Gastroesophageal sphincter (tissue), 4 donors: ENCODE measurements at regions not wholly inside any gene's neighbourhood (a gene's known extent, or its start where the extent isn't known, plus 50 kb on each side); places are given as distances from the start of the nearest gene placed in this dataset.

ENCODE experiments used
- ATAC-seq: fragments of 150-250 bp; one replicate; pipeline ENCODE4 v1.9.1; 2016; ENCODE audit warnings: mild to moderate bottlenecking, moderate library complexity
- H3K27ac ChIP-seq, 4 donors: fragments of 200-600 bp; sonication (generic) in 3 of 4; 1 replicate in 3 of 4; 2 replicates in 1 of 4; pipeline ENCODE4 v1.5.1; 2016 to 2019
- H3K27me3 ChIP-seq: fragments of 200-600 bp; sonication (generic); one replicate; pipeline ENCODE4 v1.5.1; 2019
- H3K36me3 ChIP-seq, 2 donors: fragments of 200-600 bp; sonication (generic); one replicate each; pipeline ENCODE4 v1.5.1; 2019; ENCODE audit warnings: control low read depth in 1 of 2
- H3K4me1 ChIP-seq, 3 donors: fragments of 200-600 bp; sonication (generic); 1 replicate in 2 of 3; 2 replicates in 1 of 3; pipeline ENCODE4 v1.5.1; 2016 to 2019; ENCODE audit warnings: control low read depth in 2 of 3
- H3K4me3 ChIP-seq, 2 donors: fragments of 200-600 bp; sonication (generic); one replicate each; pipeline ENCODE4 v1.5.1; 2019; ENCODE audit warnings: mild to moderate bottlenecking in 1 of 2, moderate library complexity in 1 of 2
- H3K9me3 ChIP-seq, 3 donors: fragments of 200-600 bp; sonication (generic); one replicate each; pipeline ENCODE4 v1.5.1; 2017 to 2019; ENCODE audit warnings: control low read depth in 2 of 3
- EP300 ChIP-seq: sonication (generic); formaldehyde crosslinking; IDR thresholded peaks from one replicate; pipeline ENCODE4 v1.6.1; 2017; ENCODE audit warnings: antibody characterized with exemption, mild to moderate bottlenecking
- POLR2A ChIP-seq, 2 donors: fragments of 450-650 bp; IDR thresholded peaks; one replicate each; pipeline ENCODE4 v1.6.1; 2017; ENCODE audit warnings: antibody characterized with exemption in 2 of 2, mild to moderate bottlenecking in 2 of 2, moderate library complexity in 1 of 2
- POLR2AphosphoS5 ChIP-seq: sonication (generic); formaldehyde crosslinking; IDR thresholded peaks from one replicate; pipeline ENCODE4 v1.6.1; 2017; ENCODE audit warnings: antibody characterized with exemption
- WGBS, 2 donors: methylation state at CpG; one replicate each; pipeline ENCODE4 v1.1.5; 2018; ENCODE audit warnings: low coverage in 1 of 2; 5-methylcytosine and 5-hydroxymethylcytosine counted together
- TF ChIP-seq, protein P1 (sequence below), 4 experiments: fragments of 200-600 bp in 2 of 4; fragments of 450-650 bp in 2 of 4; sonication (generic) in 1 of 4; IDR thresholded peaks; one replicate each; pipeline ENCODE4 v1.5.1; 2017 to 2019; ENCODE audit warnings: antibody characterized with exemption in 4 of 4, mild to moderate bottlenecking in 2 of 4, moderate library complexity in 2 of 4

- Histone ChIP-seq H3K4me1 (no peaks in the 10 kb centered on the region), H3K27ac (no peak overlapping the region), H3K4me3 (no peak overlapping the region), H3K36me3 (no peaks in the 10 kb centered on the region), H3K27me3 (no peaks in the 10 kb centered on the region), H3K9me3 (no peaks in the 10 kb centered on the region)
- TF ChIP-seq POLR2AphosphoS5, result no peak
- no peak for TF ChIP-seq EP300
- no peak for TF ChIP-seq POLR2A (IDR thresholded peaks at IDR 0.05)
- TF ChIP-seq, protein P1, sequence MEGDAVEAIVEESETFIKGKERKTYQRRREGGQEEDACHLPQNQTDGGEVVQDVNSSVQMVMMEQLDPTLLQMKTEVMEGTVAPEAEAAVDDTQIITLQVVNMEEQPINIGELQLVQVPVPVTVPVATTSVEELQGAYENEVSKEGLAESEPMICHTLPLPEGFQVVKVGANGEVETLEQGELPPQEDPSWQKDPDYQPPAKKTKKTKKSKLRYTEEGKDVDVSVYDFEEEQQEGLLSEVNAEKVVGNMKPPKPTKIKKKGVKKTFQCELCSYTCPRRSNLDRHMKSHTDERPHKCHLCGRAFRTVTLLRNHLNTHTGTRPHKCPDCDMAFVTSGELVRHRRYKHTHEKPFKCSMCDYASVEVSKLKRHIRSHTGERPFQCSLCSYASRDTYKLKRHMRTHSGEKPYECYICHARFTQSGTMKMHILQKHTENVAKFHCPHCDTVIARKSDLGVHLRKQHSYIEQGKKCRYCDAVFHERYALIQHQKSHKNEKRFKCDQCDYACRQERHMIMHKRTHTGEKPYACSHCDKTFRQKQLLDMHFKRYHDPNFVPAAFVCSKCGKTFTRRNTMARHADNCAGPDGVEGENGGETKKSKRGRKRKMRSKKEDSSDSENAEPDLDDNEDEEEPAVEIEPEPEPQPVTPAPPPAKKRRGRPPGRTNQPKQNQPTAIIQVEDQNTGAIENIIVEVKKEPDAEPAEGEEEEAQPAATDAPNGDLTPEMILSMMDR (IDR thresholded peaks at IDR 0.05), result no peak
- WGBS, 2 donors, result 80 to 100% methylated on average over 1 to 2 of the region's 2 CpGs
- no peak for ATAC-seq
These were observed 229.6 kb upstream of the AGA start for GRCh38 chr4:177671845-177672244.

DNA sequence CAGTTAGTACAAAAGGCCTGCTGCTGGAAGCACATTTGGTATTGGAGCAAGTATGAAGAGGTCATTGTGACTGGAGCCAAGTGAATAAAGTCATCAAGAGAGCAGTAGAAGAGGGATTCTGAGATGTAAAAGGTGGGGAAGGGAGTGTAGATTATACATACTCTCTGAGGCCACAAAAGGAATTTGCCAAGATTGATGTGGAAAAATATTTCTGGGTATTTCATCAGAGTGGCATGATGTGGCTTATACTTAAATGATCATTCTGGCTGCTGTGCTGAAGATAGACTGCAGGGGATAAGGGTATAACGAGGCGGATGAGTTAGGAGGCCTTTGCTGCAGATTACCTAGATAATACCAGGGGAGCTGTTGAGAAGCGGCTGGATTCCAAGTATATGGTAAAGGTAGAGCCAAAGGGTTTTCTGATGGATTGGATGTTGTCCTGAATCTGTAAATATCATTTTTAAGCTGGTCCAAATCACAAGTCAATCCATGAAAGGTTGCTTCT is 231.8 kb upstream of the AGA start:
- H3K4me1 ChIP-seq, result no peaks in the 10 kb centered on the region
- H3K9me3 ChIP-seq, result no peaks in the 10 kb centered on the region
- H3K27ac ChIP-seq, result no peak overlapping the region
- H3K4me3 ChIP-seq, result no peak overlapping the region
- WGBS, 2 donors, result 82 to 90% methylated on average over 3 of the region's 3 CpGs
- H3K27me3 ChIP-seq, result no peaks in the 10 kb centered on the region
- ATAC-seq, result no peak
- no peaks in the 10 kb centered on the region for H3K36me3 ChIP-seq
- TF ChIP-seq POLR2A (IDR thresholded peaks at IDR 0.05), result no peak
- TF ChIP-seq POLR2AphosphoS5, result no peak
- TF ChIP-seq EP300, result no peak
- TF ChIP-seq, protein P1 (IDR thresholded peaks at IDR 0.05), result no peak

DNA sequence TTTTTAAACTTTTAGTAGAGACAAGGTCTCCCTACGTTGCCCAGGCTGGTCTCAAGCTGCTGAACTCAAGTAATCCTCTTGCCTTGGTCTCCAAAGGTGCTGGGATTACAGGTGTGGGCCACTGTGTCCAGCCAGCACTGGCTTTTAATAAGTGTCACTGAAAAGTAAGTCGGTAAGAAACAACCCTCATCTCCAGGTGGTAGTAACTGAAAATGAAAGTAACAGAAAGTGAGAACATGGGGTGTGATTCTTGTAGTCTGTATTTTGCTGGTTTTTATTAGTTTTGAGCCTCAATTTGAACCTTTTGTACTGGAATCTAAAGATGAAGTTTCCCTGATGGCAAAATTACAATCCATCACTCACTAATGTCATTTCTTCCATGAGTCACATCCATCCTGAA is 238.1 kb upstream of the AGA start:
- Histone ChIP-seq H3K27me3 (no peaks in the 10 kb centered on the region), H3K4me1 (no peaks in the 10 kb centered on the region), H3K4me3 (no peak overlapping the region), H3K9me3 (no peaks in the 10 kb centered on the region), H3K36me3 (no peaks in the 10 kb centered on the region), H3K27ac (no peak overlapping the region)
- 86 to 89% methylated on average over 1 of the region's 2 CpGs for WGBS, 2 donors
- TF ChIP-seq, protein P1 (IDR thresholded peaks at IDR 0.05), result no peak
- no peak for TF ChIP-seq EP300
- no peak for TF ChIP-seq POLR2AphosphoS5
- TF ChIP-seq POLR2A (IDR thresholded peaks at IDR 0.05), result no peak
- ATAC-seq, result no peak

DNA sequence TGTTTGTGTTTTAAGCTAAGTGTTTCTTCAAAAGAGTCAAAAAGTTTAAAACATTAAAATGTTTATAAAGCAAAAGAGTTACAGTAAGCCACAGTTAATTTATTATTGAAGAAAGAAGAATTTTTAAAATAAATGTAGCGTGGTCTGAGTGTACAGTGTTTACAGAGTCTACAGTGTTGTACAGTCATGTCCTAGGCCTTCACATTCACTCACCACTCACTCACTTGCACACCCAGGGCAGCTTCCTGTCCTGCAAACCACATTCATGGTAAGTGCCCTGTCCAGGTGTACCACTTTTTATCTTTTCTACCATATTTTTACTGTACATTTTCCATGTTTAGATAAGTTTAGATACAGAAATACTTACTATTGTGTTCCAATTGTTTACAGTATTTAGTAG is 239.7 kb upstream of the AGA start:
- H3K4me3 ChIP-seq, result no peak overlapping the region
- no peak overlapping the region for H3K27ac ChIP-seq
- H3K4me1 ChIP-seq, result no peaks in the 10 kb centered on the region
- 60 to 67% methylated on average over 1 of the region's 1 CpG for WGBS, 2 donors
- no peak for TF ChIP-seq POLR2AphosphoS5
- no peak for TF ChIP-seq POLR2A (IDR thresholded peaks at IDR 0.05)
- TF ChIP-seq, protein P1 (IDR thresholded peaks at IDR 0.05), result no peak
- no peak for TF ChIP-seq EP300
- no peaks in the 10 kb centered on the region for H3K36me3 ChIP-seq
- no peaks in the 10 kb centered on the region for H3K9me3 ChIP-seq
- no peak for ATAC-seq
- H3K27me3 ChIP-seq, result no peaks in the 10 kb centered on the region

GRCh38 chr4:177687117-177687516 is 244.9 kb upstream of the AGA start:
- Histone ChIP-seq H3K4me1 (no peaks in the 10 kb centered on the region), H3K27ac (no peak overlapping the region), H3K9me3 (no peaks in the 10 kb centered on the region), H3K36me3 (no peaks in the 10 kb centered on the region), H3K4me3 (no peak overlapping the region), H3K27me3 (no peaks in the 10 kb centered on the region)
- ATAC-seq, result no peak
- TF ChIP-seq POLR2A (IDR thresholded peaks at IDR 0.05), result no peak
- TF ChIP-seq, protein P1 (IDR thresholded peaks at IDR 0.05), result no peak
- no peak for TF ChIP-seq POLR2AphosphoS5
- TF ChIP-seq EP300, result no peak
